Middle frontal gyrus (tissue), 1 donor: ENCODE measurements at regions not wholly inside any gene's neighbourhood (a gene's known extent, or its start where the extent isn't known, plus 50 kb on each side); places are given as distances from the start of the nearest gene placed in this dataset.
"Not testable (repeated sequence)": the region's sequence is repeated elsewhere in the genome, so short reads cannot be mapped to it uniquely, and the experiment has no call there.

ENCODE experiments used
- DNase-seq: peaks from one replicate; pipeline ENCODE4 v3.0.0-alpha.2; 2015; ENCODE audit warnings: low spot score; ENCODE audit errors: extremely low spot score

DNA sequence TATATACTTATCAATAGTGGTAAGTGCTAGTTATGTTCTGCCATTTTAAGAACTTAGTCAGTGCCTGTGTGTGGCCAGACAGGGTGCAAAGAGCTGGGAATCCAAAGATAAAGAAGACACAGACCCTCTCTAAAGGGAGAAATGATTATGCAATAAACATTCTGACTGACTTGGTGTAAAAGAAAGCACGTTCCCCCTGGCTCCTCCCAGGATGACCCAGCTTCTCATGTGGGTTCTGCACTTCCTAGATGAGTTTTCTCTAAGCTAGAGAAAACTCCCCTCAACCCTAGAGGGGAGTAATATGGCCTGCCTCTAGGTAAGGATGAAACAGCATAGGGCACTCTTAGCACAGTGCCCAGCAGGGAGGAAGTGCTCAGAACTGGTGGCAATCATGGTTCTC lies 231.2 kb downstream of the VRK1 start:
- DNase-seq = no peak

- no peak for DNase-seq
Observed at GRCh38 chr14:97029800-97030199, 232.6 kb downstream of the VRK1 start.

DNA sequence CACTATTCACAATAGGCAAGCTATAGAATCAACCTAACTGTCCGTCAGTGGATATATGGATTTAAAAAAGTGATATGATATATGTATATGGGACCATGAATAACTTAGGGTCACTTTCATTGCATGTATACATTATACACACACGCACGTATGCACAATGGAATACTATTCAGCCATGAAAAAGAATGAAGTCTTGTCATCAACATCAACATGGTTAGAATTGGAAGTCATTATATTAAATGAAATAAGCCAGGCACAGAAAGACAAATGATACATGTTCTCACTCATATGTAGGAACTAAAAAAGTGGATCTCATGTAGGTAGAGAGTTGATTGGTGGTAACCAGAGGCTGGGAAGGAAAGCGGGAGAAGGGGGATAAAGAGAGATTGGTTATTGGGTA lies 234.3 kb downstream of the VRK1 start:
- DNase-seq = no peak

DNA sequence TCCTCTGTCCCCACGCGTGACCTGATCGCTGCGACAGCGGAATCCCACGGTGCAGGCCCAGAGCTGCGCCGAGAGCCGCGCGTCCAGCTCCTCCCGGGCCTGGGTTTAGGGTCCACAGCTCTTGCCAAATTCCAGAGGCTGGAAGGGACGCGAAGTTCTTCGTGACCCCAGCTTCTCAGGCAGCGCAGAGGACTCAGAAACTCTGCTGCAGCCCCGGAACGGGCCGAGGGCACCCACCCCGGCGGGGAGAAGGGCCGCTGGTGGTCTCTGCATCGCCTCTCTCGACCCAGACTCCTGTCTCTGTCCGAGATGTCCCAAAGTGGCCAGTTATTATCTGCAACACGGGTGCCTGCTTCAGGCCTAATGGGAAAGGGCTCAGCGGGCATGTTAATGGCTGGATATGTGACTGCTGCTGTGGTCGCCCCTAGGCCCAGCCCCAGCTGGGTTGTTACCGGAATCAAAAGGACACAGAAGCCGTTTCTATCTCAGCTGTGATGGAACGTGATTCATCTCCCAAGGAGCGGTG lies 236.4 kb downstream of the VRK1 start:
- no peak for DNase-seq

DNA sequence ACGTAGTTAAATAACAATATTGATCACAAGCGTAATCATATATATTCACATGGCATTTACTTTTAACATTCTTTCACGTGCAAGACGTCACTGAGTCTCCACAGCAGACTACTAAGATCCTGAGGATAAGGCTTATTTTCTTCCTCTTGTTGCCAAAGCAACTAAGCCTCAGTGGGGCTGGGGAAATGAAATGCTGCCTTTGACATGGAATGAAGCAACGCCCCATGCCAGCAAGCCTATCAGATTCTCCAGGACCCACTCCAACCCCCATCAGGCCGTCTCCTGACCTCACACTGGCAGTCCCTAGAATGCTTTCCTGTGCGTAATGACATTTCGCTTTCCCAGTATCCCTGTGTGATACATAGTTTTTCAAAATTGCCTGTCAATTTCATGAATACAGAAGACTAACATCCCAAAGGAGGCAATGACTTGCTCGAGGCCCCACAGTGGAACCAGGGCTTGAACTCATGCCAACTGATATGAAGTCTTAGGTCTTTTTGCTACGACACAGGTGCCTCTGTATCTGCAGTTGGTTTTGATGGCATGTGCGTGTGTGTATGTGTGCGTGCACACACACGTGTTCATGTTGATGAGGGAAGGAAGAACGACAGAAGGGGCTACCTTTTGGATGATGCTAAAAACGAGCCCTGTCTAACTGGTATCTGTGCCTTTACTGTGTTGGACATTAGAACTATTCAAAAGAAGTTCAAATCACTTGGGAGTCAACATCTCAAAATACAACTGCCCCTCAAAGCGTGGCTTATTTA lies 239.1 kb downstream of the VRK1 start:
- no peak for DNase-seq

DNA sequence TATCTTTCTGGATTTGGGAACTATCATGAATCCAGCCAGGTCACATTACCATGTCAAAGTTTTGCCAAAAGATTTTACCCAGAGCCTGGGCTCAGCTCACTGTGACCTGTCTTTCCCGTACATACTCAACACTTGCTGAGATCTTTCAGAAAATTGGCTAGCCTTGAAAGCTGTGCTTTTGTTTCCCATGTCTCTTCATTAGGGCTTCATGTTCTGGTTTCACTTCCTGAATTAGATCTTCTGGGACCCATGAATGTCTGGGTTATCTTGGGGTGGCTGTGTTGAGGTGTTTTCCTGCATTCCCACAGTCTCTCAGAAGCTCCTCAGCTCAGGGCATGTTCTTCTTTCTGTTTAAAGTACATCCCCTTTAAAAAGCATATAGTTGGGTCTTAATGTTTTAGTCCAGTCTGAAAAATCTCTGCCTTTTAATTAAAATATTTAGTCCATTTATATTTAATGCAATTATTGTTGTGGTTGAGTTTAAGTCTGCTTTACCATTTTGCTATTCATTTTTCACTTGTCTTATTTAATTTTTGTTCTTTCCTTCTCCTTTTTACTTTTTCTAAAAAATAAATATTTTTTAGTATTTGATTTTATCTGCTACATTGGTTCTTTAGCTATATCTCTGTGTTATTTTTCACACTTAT lies 242.7 kb downstream of the VRK1 start:
- DNase-seq = no peak

DNA sequence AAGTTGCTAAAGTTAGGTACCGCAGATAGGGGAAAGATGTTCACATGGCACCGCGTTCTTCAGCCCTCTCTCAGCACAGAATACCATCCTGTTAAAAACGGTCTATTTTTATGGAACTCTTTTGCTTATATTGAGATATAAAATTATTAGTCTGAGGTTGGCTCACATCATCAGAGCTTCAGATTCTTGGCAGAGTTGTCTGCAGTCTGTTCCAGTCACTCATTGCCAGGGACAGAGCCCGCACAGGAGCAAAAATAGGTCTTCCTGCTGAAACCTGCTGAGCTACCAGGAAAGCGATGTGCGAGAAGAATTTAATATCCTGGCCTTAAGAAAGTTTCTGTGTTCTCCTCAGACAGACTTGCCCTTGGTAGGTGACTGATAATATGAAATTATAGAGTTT lies 249.8 kb downstream of the VRK1 start:
- DNase-seq = no peak

DNA sequence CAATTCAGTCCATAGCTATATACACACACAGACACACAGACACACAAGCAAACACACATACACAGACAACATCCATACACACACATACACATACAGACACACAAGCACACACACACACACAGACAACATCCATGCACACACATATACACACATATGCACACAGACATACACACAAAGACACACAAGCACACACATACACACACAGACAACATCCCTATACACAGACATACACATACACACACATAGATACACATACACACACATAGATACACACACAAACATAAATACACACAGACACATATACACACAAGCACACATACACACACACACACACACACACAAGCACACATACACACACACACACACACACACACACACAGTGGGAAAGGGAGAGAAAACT lies 254.8 kb downstream of the VRK1 start:
- DNase-seq = no peak

DNA sequence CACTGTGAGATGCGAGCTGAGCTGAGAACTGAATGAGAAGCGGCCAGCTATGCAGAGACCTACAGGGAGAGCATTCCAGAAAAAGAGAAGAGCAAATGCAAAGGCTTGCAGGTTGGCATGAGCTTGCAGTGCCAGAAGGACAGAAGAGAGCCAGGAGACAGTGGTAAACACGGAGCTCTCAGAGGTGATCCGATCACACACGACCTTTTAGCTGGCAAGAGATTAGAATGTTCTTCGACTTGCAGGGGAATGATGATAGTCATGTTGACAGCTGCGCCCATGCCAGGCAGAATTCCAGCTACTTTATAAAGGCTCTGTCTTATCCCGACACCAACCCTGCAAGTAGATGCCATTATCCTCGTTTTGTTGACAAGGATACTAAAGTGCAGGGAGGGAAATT lies 256.8 kb downstream of the VRK1 start:
- DNase-seq = no peak

DNA sequence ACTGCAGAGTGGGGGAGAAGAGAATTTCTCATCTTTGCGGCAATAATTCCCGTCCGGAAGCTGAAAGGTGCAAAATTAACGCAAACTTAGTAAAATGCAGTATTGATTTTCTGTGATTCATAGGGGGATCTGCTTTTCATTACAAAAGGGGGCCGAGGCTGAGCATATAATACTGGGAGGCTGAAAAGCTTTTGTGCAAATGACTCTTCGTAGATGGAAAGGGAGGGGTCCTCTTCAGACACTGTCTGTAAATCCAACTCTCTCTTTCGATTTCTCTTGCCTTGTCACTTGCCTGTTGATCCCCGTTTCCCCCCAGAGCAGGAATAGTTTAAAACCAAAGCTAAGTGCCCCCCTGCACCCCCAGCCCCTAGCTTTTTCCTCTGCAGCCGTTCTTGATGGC lies 258.2 kb downstream of the VRK1 start:
- no peak for DNase-seq

GRCh38 chr14:97056086-97056485 lies 258.9 kb downstream of the VRK1 start:
- no peak for DNase-seq

GRCh38 chr14:97057238-97058073 lies 260.3 kb downstream of the VRK1 start:
- no peak for DNase-seq

DNA sequence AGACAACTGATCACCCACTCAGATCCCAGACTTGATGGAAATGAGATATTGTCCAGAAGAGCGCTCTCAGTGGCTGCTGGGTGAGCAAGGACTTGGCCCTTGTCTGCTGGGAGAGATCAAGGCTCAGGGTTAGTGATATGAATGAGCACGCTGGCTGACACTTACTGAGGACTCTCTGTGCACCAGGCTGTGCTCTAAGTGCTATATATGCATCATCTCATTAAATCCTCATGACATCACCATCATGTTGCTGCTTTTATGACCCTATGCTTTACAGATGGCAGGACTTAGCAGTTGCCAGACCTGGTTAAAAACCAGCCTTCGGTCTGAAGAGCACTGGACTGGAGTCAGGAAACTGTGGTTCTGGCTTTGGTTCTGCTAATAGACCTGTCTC lies 260.9 kb downstream of the VRK1 start:
- no peak for DNase-seq

DNA sequence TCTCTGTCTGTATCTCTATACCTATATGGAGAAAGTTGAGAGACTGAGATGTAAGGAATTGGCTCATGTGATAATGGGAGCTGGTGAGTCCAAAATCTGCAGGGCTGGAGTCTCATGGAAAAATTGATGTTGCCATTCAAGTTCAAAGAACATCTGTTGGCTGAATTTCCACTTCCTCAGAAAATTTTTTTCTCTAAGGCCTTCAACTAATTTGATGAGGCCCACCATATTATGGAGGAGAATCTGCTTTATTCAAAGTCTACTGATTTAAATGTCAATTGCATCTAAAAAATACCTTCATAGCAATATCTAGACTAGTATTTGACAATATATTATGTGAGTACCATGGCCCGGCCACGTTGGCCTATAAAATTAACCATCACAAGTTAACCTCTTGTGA lies 261.4 kb downstream of the VRK1 start:
- no peak for DNase-seq

DNA sequence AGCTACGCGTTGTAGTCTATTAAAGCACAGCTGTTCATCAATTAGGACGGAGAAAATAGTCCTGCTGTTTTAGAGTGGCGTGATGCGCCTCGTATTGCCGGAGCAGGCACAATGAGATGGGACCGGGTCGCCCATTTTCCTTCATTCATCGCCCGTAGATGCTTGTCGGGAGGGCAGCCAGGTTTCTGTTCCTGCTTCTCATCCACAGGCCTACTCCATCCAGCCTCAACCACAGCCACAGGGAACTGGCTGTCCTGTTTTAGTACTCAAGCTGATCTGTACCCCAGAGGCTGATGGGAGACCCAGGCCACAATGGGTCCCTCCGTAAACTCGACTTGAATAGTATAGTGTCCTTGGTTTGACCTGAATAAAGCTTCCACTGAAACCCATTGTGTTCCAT lies 264.0 kb downstream of the VRK1 start:
- no peak for DNase-seq

GRCh38 chr14:97061714-97062113 lies 264.5 kb downstream of the VRK1 start:
- DNase-seq = no peak

DNA sequence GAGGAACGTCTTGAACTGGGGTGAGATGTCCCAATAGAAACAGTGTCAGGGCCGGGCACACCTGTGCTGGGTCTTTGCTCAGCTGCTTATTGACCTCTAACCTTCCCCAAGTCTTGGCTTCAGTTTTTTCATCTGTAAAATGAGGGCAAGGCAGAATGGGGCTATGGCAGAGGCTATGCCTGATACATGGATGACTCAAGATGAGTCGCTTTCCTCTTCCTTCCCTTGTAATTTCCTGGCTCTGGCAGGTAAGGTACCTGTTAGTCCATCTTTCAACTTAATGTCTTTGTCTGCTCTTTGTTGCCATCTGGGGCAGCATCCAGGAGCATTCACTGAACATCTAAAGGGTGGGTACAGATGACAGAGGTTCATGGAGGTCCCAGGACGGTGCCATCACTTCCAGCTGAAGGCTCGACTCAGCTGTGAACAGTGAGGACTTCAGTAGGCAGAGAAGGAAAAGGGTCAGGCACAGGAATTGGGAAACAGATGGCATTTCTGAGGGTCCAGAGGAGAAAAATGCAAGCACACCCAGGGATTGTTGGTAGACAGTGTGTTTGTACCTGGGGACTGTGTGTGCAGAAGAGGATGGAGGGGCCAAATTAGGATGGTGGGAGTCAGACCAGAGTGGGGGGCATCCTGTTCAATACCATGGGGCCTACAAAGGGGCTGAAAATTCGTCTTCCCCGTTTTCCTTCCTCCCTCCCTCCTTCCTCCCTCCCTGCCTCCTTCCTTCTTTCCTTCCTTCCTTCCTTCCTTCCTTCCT lies 268.3 kb downstream of the VRK1 start:
- no peak for DNase-seq

- no peak for DNase-seq
Observed at GRCh38 chr14:97066068-97066899, 269.1 kb downstream of the VRK1 start.

GRCh38 chr14:97068293-97068692 lies 271.1 kb downstream of the VRK1 start:
- not testable (repeated sequence) for DNase-seq

DNA sequence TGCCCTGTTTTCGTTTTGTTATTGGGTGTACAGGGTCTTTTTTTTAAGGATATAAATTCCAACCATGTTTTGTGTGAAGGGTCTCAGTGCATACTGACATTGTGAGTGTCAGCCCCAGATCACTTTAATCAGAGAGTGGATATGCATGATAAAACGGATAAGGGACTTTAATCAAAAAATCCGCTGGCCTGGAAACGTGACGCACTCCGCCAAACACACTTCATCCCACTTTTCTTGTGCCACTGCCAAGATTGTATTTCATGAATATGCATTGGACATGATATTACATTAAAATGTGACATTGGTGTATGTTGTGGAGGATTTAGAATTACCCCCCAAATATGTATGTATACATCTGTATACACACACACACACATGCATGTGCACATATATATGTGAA lies 273.1 kb downstream of the VRK1 start:
- no peak for DNase-seq
